NCI-H2107 treated with DMSO at 0.1 percent for 48 hours (cell line): ENCODE measurements at regions not wholly inside any gene's neighbourhood (a gene's known extent, or its start where the extent isn't known, plus 50 kb on each side); places are given as distances from the start of the nearest gene placed in this dataset.
"Not testable (repeated sequence)": the region's sequence is repeated elsewhere in the genome, so short reads cannot be mapped to it uniquely, and the experiment has no call there.

Experiments used
- DNase-seq: peaks from one replicate; lab custom pipeline; 2025; ENCODE audit not compliant: unreplicated experiment; lab: John Stamatoyannopoulos, UW

DNA sequence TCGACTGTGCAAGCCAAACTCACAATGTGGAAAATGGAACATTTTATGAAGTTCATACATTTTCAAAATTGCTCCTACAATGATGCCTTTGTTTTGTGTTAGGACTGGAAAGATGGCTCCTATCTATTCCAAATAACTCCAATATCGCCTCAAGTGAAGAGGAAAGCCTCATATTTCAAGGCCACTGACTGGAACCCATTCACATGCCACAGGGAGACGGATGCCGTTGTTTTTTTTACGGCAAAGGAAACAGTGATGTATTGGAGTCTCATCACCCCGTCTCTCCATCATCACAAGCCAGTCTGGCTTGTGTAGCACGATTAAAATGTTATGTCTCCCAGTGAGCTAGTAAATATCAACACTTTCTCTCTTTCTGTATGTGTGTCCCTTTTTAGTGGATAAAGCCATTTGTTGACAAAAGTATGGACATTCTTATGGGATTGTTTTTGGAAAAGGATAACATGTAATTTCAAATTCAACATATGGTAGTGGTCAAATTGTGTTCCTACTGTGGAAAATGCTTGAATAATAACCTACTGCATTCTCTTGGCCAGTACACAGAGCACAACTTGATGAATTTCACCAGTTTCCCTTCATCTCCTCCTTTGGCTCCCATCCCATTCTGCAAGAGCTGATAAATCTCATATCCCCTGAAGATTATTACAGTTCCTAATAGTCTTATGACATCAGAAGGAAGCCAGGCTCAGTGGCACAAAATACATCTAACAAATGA is 109.5 kb upstream of the PITRM1 start:
- DNase-seq: no peak

DNA sequence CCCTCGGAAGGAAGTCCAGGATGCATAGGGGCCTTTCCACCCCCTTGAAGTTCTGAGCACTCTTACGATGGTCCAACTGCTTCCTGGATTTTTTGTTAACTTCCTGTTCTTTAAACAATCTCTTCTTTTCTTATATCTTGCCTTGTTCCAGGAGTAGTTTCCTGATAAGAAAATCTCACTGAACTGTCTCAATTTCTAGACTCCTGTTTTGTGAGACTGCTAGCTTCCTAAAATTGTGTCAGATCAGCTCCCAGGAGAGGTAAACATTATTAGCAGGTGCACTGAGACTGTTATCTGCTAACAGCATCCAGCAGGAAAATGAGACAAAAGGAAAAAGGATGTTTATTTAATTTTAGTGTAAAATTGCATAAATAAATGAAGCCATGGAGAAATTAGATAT is 106.2 kb upstream of the PITRM1 start:
- no peak for DNase-seq

DNA sequence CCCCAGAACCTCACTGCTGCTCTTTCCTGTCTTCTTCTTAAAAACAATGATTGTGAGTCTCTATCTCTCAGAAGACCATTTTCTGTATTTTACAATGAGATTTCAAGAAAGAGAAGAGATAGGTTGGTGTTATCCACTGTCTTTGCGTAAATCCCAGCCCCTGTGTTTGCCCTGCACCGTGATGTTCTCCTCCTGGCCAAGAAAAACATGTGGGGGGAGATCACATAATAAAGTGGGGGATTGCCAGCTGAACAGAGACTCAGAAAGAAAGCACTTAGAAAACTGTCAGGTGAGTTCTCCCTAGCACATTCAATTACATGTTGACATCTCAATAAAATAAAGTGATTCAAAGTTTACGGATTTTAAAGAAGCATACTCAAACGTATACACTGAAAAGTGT is 105.0 kb upstream of the PITRM1 start:
- no peak for DNase-seq

DNA sequence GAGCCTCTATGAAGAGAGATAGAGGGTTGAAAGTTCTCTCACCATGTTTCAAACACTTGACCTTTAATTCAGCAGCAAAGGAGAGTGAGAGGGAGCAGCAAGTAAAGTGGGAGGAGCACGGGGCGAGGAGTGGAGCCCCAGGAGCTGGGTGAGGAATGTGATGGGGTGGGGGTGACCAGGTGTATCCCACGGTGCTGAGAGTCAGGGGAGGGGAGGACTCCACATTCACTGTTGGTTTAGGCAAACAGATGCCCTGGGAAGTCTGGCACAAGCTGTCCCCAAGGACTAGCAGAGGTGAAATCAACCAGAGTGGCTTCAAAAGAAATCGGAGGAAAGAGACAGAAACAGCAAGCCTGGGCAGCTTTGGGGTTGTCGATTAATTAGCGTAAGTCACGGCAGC is 101.8 kb upstream of the PITRM1 start:
- DNase-seq: no peak

DNA sequence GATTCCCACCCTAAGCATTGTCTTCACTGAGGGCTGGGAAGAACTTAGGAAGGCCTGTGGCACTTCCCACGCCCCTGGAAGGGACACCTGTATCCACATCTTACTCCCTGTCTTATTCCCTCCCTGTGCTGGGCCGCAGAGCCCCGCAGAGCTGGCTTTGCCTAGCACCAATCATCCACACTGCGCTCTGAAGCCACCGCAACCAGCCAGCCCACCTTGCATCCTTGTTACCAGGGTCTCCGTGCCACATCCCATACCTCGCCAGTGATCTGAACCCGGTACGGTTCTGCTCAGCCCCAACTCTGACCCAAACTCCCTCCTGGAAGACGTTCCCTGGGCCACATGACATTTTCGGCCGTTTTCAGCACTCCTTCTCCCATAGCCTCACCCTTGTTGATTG is 101.4 kb upstream of the PITRM1 start:
- no peak for DNase-seq

DNA sequence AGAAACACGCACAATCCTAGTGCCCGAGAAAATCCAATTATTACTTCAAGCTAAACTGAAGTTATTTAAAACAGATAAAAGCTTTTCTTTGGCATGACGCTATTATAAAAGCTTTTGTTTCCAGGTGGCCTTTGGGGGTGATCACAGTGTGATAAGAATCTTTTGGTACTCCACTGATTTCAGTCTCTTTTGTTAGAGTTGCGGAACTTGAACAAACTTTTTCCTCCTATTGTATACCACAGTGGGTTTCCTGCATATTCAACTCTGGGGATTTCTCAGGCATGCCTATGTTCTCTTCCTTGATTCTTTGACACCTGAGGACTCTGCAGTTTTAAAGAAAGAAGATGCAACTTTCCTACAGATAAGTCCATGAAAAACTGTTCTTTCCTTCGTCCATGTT is 99.7 kb upstream of the PITRM1 start:
- no peak for DNase-seq

DNA sequence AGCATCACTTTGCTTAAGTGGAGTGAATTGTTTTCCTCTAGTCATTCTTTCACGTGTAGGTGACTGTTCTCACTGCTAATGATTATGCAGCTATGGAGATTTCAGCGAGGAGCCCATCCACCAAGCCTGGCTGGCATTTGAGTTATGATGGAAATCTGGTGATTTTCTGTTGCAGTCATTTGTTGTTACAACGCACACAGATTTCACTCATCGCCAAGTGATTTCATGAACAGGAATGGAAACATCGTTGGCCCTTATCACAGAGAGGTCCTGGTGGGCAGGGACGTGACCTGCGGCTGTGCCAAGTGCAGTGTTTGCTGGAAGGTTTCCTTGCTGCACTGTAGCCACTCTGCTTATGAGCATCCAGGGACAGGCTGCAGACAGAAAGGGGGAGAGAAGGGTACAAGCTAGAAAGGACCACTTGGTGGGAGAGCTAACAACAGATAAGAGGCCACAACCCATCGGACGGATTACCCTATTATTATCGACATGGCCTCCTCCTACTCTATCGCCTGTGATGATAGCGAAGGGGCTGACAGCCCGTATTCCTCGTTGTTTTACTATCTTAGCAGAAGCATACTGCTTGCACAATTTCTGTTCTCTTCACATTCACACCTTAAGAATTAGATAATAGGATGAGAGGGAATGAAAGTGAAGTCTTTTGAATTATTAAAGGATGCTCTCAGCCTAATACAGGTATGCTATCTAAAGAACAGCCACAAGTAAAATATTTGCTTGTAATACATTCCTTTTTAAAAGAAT is 99.0 kb upstream of the PITRM1 start:
- no peak for DNase-seq

DNA sequence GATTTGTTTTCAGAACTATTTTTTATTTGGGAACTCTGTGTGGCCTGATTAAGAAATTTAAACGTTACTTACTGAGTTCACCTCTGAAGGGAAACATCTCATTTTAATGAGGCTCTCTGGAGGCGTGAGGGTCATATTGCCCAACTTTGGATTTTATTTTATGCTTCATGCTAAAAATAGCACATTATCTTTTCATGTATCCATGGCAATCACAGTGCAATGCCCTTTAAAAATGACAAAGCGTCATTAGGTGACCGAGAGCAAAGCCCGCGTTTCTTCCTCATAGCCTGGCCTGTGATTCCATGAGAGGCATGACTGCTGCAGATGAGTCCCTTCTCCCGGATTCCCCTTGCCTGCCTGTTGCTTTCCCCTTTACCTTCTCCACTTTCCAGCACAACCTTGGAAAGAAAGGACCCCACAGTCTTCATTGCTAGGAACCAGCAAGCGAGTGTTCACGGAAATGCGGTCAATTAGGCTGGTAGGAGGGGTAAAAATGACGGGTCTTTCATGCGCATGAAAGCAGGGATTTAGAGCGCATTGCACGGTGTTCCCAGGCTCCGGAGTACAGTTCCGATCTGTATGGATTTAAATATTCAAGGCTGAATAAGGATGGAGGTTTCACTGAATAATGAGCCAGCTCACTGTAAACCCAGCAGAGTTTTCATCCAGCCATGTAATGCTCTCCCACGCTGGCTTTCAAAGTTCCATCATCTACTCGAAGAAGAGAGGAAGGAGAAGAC is 98.2 kb upstream of the PITRM1 start:
- DNase-seq: no peak

DNA sequence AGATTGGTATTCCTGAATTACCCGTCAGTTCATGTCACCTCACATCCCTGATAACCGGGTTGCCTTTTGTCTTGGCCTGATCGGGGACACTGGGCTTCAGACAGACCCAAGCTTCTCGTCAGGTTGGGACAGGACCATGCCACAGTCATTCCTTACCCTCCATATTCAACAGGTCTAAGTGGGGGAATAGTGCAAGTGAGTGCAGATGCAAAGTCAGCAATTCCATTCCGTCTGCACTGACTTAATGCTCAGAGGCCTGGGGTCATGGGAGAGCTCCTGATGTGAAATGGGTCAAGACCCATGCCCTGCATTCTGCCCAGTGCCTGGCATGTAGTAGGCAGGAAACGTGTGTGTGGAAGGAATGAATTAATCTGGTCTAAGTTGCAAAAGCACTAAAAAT is 95.4 kb upstream of the PITRM1 start:
- DNase-seq: no peak

DNA sequence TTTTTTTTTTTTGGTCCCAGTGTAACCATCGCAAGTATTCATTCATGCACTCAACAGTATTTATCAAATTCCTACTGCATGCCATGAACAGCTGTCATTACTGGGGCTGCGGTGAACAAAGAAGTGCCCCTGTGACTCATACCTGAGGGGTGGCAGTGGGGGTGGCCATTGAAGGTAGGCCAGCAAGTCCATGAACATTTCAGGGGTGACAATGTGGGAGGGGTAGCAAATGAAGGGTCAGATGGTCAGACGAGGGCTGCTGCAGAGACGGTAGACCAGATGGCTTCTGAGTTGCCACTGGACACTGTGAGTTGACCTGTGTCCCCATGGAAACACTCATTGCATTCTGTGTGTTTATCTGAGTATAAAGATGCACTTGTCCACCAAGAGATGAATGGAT is 92.5 kb upstream of the PITRM1 start:
- no peak for DNase-seq

DNA sequence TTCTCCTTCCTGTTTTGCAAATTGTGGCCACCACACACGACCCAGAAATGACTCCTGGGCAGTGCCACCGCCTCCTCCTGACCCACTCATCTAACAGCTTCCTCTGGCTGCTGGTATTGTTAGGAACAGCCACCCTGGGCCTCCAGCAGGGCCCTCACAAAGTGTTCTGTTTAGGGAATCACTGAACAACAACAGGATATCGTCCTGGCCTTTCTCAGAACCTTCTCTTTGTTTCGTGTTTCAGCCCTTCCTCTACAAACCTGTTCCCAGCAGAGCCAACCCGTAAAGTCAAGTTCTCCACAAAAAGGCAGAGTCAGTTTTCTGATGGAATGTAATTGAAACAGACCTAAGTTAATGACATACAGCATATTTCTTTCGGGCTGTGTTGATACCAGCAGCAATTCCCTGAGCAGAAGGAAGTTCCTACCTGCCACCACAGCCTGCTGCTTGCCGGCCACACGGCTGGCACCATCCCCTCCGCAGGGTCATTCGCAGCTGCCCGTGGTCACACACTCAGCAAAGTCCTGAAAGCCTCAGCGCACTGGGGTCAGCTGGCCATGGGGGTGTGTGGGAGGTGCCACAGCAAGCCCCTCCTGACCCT is 91.7 kb upstream of the PITRM1 start:
- DNase-seq: no peak

DNA sequence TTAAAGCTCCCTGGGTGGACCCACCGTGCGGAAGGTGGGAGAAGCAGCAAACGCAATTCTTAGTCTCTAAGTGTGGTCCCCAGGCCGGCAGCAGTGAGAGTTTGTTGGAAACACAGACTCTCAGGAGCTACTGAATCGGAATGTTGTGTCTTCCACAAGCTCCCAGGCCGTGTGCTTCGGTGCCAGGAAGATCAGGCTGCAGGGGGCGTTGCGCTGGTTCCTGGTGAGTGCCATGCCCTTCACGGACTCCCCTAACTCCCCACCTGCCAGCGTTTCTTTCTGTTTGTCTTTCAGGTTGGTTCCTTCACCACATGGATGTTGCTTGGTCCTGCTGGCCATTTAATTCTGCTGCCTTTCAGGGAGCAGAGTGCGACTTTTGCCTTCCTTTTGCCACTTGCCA is 91.2 kb upstream of the PITRM1 start:
- DNase-seq: no peak

DNA sequence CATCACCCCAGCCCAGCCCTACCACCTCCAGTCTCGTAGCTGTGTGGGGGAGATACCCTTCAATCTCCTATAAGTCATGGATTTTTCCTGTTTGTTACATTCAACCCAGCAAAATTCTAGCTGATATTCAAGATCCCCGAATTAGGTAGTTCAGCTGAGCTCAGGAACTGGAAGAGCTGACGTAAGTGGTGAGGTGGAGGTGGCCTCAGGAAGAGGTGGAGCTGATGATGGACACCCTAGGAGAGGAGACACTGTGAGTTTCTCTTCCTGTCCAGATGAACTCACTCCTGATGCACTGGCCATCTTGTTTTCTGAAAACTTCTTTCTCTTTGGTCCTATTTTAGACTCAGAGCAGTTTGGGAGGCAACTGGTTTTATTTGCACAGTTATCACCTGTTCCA is 90.5 kb upstream of the PITRM1 start:
- no peak for DNase-seq

DNA sequence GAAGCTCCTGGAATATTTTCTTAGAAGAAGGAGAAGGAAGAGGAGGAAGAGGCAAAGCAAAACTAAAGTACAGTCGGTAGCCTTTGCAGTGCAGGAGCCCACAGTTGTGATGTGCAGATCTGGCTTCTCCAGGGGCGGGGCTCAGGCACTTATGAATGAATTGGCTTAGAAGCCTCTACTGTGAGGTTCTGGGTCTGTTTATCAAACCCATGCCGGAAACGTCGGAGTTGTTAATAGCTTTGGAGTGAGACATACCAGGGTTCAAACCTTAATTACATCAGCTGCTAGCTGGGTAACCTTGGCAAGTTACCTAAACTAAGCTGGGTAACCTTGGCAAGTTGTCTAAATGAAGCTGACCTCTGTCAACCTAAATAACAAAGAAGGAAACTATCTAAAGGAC is 89.3 kb upstream of the PITRM1 start:
- no peak for DNase-seq

DNA sequence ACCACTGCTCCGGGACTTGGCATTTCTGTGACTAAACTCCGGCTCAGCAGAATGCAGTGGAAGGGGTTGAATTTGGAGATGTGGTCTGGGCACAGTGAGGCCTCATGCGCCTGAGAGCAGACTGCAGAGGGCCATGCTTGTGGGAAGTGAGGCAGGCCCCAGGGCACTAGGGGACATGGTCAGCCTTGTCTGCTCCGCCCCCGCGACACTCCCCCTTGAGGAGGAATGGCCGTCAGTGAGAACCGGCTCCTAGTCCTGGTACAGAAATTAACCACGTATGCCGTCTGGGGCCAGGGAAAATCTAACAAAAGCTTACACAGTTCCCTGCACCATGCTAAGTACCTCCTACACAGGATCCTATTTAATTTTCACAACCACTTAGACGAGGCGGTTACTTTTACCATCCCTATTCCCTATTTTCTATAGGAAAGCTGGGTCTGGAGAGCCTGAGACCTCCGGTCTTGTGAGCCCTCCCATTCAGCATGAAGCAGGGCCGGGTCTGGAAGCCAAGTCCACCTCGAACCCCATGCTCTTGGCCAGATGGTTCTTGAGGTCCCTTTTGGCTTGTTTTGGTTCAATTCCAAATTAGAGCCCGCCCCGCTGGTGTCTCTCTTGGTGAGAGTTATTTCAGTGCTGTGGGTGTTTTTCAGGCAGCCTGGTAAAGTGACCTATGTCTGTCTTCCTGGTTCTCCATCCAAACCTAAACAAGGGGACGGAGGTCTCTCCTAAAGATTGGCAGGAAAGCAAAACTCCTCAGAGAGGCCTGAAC is 87.7 kb upstream of the PITRM1 start:
- DNase-seq: no peak

DNA sequence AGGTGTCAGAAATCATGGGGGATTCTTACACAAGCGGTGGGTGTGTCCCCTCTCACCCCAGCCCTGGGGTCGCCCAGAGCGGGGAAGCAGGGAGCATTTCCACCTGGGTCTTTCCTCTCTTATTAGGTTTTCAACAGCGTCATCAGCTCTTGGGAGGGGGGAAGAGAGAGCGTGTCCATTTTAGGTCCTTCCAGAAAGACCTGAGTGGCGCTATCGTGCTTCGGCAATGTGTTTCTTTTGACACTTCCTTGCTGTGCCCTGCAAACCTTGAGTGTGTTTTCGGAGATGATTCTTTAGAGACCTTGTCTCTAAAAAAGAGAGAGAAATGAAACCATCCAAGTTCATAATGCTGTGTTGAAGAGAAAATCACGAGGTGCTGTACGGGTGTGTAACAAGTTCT is 86.9 kb upstream of the PITRM1 start:
- DNase-seq: no peak

DNA sequence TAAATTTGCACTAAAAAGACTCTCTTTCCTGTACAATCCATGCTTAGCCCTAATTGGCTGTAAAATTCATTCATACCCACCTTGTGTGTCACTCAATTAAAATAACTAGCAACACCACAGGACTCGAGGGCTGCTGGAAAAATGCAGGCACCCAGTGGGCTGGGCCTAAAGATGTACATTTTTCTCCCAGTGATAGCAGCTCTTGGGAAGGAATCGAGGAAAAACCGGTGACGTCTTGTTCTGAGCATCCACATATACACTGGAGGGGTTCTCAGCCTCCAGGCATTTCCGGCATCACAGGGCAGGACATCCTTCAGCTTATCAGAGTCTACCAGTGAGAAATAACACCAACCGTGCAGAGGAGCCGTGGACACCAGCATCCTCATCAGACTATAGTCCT is 85.8 kb upstream of the PITRM1 start:
- no peak for DNase-seq

DNA sequence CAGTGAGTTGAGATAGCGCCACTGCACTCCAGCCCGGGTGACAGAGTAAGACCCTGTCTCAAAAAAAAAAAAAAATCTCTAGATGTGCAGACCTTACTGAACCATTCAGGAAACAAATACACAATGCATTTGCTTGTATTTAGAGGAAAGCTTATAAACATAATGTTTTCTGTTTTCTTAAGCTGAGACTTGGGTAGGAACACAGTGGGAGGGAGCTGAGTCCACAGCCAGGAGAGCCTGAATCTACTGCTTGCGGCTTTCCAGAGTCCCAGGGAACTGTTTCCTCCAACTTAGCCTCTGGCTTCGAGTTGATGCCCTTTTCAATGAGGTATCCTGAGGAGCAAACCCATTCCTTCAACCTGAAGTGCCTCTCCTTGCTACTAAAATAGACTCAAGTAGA is 83.0 kb upstream of the PITRM1 start:
- DNase-seq: no peak

DNA sequence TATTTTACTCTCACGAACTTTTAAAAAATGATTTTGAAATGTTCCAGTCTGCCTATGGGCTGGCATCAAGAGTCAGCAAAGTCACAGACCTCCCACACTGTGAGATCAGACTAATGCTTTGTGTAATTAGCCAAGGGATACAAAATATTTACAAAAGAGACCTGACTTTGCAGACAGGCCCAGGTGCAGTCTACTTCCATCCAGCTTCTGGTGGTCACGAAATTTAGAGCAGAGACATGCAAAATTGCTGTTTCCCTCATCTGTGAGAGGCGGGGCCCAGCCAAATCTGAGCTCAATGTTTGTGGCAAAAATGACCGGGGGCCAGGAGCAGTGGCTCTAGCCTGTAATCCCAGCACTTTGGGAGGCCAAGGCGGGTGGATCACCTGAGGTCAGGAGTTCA is 82.5 kb upstream of the PITRM1 start:
- no peak for DNase-seq

DNA sequence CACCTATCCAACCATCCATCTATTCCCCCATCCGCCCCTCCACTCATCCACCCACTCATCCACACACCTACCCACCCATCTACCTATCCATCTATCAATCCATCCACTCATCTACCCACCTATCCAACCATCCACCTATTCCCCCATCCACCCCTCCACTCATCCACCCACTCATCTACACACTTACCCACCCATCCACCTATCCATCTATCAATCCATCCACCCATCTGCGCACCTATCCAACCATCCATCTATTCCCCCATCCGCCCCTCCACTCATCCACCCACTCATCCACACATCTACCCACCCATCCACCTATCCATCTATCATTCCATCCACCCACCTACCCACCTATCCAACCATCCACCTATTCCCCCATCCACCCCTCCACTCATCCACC is 81.4 kb upstream of the PITRM1 start:
- not testable (repeated sequence) for DNase-seq

DNA sequence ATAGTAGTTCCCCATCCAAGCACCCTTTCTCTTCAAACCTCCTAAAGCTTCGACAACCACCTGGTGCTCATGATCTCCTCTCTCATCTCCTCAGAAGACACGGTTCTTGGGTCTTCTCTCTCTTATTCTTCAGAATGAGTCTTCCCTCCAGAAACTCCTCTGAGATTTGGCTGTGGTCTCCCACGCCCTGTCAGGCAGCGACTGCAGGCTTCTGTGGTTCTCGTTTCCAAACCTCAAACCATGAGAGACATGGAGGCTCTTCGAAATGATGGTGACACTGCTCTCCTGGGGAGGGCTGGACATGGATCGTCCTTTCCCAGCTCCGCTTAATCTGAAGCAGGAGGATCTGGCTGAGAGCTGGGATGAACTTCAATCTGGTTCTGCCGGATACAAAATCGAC is 78.6 kb upstream of the PITRM1 start:
- no peak for DNase-seq
